H1 (cell line): ENCODE measurements at regions not wholly inside any gene's neighbourhood (a gene's known extent, or its start where the extent isn't known, plus 50 kb on each side); places are given as distances from the start of the nearest gene placed in this dataset.

ENCODE experiments used
- CTCF ChIA-PET: fragments of 300-600 bp; sonication (Branson Sonifier 250); formaldehyde crosslinking; loops from one replicate; lab custom pipeline; 2021; ENCODE audit not compliant: partially characterized antibody; lab: Charles Lee
- POLR2A ChIA-PET: fragments of 300-600 bp; sonication (Branson Sonifier 250); formaldehyde crosslinking; loops from one replicate; lab custom pipeline; 2021; ENCODE audit warnings: inconsistent platforms; ENCODE audit not compliant: partially characterized antibody; lab: Charles Lee
- DNase-seq, 2 experiments: peaks; one replicate each; pipeline versions ENCODE4 v3.0.0 to v3.0.0-alpha.2; 2010 to 2022; ENCODE audit warnings: low spot score in 2 of 2, low read depth in 1 of 2, mixed read lengths in 1 of 2
- FAIRE-seq: peaks from 2 replicates; lab custom pipeline; 2011; peaks lifted over from hg19 to GRCh38; lab: Jason Lieb, UNC
- H2AFZ ChIP-seq: 2 replicates; pipeline ENCODE4 v1.8.1; 2012; ENCODE audit warnings: low read length, inconsistent platforms
- H2AK5ac ChIP-seq: 2 replicates; pipeline ENCODE4 v1.6.1; 2013; ENCODE audit warnings: low read depth, low read length
- H2BK120ac ChIP-seq: replicated peaks from 2 replicates; pipeline ENCODE3; 2013; ENCODE audit warnings: low read depth, low read length, inconsistent platforms
- H2BK12ac ChIP-seq: 2 replicates; pipeline ENCODE4 v1.6.1; 2013; ENCODE audit warnings: low read depth, low read length
- H2BK15ac ChIP-seq: 2 replicates; pipeline ENCODE4 v1.6.1; 2013; ENCODE audit warnings: low read length
- H2BK20ac ChIP-seq: 2 replicates; pipeline ENCODE4 v1.6.1; 2013; ENCODE audit warnings: low read length
- H2BK5ac ChIP-seq: 2 replicates; pipeline ENCODE4 v1.6.1; 2013; ENCODE audit warnings: low read depth, low read length
- H3K14ac ChIP-seq: 2 replicates; pipeline ENCODE4 v1.6.1; 2013; ENCODE audit warnings: inconsistent platforms; ENCODE audit not compliant: insufficient read length
- H3K18ac ChIP-seq: 2 replicates; pipeline ENCODE4 v1.6.1; 2013; ENCODE audit warnings: low read length; ENCODE audit errors: extremely low read depth
- H3K23ac ChIP-seq: 2 replicates; pipeline ENCODE4 v1.6.1; 2013; ENCODE audit warnings: inconsistent platforms; ENCODE audit not compliant: insufficient read length
- H3K23me2 ChIP-seq: 2 replicates; pipeline ENCODE4 v1.6.1; 2013; ENCODE audit warnings: low read depth, low read length
- H3K27ac ChIP-seq: 2 replicates; pipeline ENCODE4 v1.6.1; 2011; ENCODE audit warnings: low read depth, low read length, inconsistent platforms
- H3K27me3 ChIP-seq, 4 experiments: replicated peaks in 1 of 4; 1 replicate in 1 of 4; 2 replicates in 3 of 4; pipeline versions ENCODE4 v1.6.1 to v1.8.1; 2011 to 2013; ENCODE audit warnings: low read length in 3 of 4, mild to moderate bottlenecking in 3 of 4, inconsistent platforms in 2 of 4, mixed read lengths in 2 of 4, moderate library complexity in 1 of 4; ENCODE audit not compliant: control insufficient read depth in 3 of 4, insufficient read depth in 3 of 4; ENCODE audit errors: extremely low read depth in 1 of 4
- H3K36me3 ChIP-seq, 4 experiments: 2 replicates each; pipeline versions ENCODE4 v1.6.1 to v1.8.1; 2011 to 2013; ENCODE audit warnings: mild to moderate bottlenecking in 4 of 4, low read length in 3 of 4, moderate library complexity in 2 of 4, control low read depth in 1 of 4, inconsistent platforms in 1 of 4; ENCODE audit not compliant: insufficient read depth in 4 of 4, control insufficient read depth in 2 of 4
- H3K4ac ChIP-seq: replicated peaks from 2 replicates; pipeline ENCODE3; 2013; ENCODE audit warnings: low read length, low read depth, mixed read lengths, inconsistent platforms; ENCODE audit not compliant: insufficient read length
- H3K4me1 ChIP-seq, 4 experiments: replicated peaks in 1 of 4; 1 replicate in 1 of 4; 2 replicates in 3 of 4; pipeline versions ENCODE4 v1.6.1 to v1.8.1; 2011 to 2013; ENCODE audit warnings: low read length in 3 of 4, inconsistent platforms in 2 of 4, mixed read lengths in 1 of 4; ENCODE audit not compliant: insufficient read depth in 4 of 4, control insufficient read depth in 3 of 4
- H3K4me2 ChIP-seq, 2 experiments: 2 replicates each; pipeline versions ENCODE4 v1.6.1 to v1.8.1; 2011 to 2013; ENCODE audit warnings: low read depth in 2 of 2, low read length in 2 of 2, control low read depth in 1 of 2, inconsistent platforms in 1 of 2, mild to moderate bottlenecking in 1 of 2; ENCODE audit not compliant: insufficient read depth in 1 of 2
- H3K4me3 ChIP-seq, 4 experiments: fragments of 200-600, 300-600 bp in 1 of 4; sonication (generic), shearing (Covaris generic), sonication (Bioruptor Twin) in 1 of 4; 2 replicates each; pipeline versions ENCODE4 v1.5.1 to v1.8.1; 2011 to 2016; ENCODE audit warnings: low read length in 4 of 4, low read depth in 3 of 4, control low read depth in 2 of 4, inconsistent platforms in 2 of 4, mild to moderate bottlenecking in 2 of 4, mixed read lengths in 1 of 4, moderate library complexity in 1 of 4; ENCODE audit not compliant: insufficient read depth in 2 of 4; ENCODE audit errors: extremely low read depth in 1 of 4
- H3K56ac ChIP-seq: replicated peaks from 2 replicates; pipeline ENCODE3; 2013; ENCODE audit warnings: low read depth, mild to moderate bottlenecking, mixed read lengths, low read length, inconsistent platforms; ENCODE audit not compliant: insufficient read length
- H3K79me1 ChIP-seq: 2 replicates; pipeline ENCODE4 v1.6.1; 2013; ENCODE audit warnings: low read depth, low read length, control low read depth
- H3K79me2 ChIP-seq, 2 experiments: 2 replicates each; pipeline versions ENCODE4 v1.6.1 to v1.8.1; 2012 to 2013; ENCODE audit warnings: low read length in 2 of 2, mild to moderate bottlenecking in 2 of 2, inconsistent platforms in 1 of 2; ENCODE audit not compliant: insufficient read depth in 2 of 2, control insufficient read depth in 1 of 2
- H3K9ac ChIP-seq, 4 experiments: replicated peaks in 1 of 4; 1 replicate in 1 of 4; 2 replicates in 3 of 4; pipeline versions ENCODE4 v1.6.1 to v1.8.1; 2011 to 2013; ENCODE audit warnings: low read depth in 3 of 4, low read length in 3 of 4, control low read depth in 2 of 4, mild to moderate bottlenecking in 2 of 4, moderate library complexity in 2 of 4, inconsistent platforms in 1 of 4; ENCODE audit errors: extremely low read depth in 1 of 4
- H3K9me3 ChIP-seq, 2 experiments: 2 replicates each; pipeline versions ENCODE4 v1.6.1 to v1.8.1; 2012 to 2013; ENCODE audit warnings: mild to moderate bottlenecking in 2 of 2, moderate library complexity in 2 of 2, control low read depth in 1 of 2, inconsistent platforms in 1 of 2, low read depth in 1 of 2, low read length in 1 of 2, mixed read lengths in 1 of 2; ENCODE audit not compliant: insufficient read depth in 2 of 2
- H4K20me1 ChIP-seq, 2 experiments: replicated peaks in 1 of 2; 2 replicates each; pipeline versions ENCODE3 to v1.8.1; 2011 to 2013; ENCODE audit warnings: inconsistent platforms in 2 of 2, low read length in 2 of 2, mild to moderate bottlenecking in 1 of 2; ENCODE audit not compliant: insufficient read depth in 2 of 2, control insufficient read depth in 1 of 2
- H4K5ac ChIP-seq: 2 replicates; pipeline ENCODE4 v1.6.1; 2013; ENCODE audit warnings: low read length, low read depth, mixed read lengths, inconsistent platforms; ENCODE audit not compliant: insufficient read length
- H4K8ac ChIP-seq: 2 replicates; pipeline ENCODE4 v1.8.0; 2013; ENCODE audit warnings: mild to moderate bottlenecking, moderate library complexity, low read length, inconsistent platforms; ENCODE audit not compliant: insufficient read depth; ENCODE audit errors: extremely low read depth
- H4K91ac ChIP-seq: replicated peaks from 2 replicates; pipeline ENCODE3; 2013; ENCODE audit warnings: low read length, mixed read lengths, inconsistent platforms; ENCODE audit not compliant: insufficient read length
- ASH2L ChIP-seq: fragments of 200-600, 300-600 bp; sonication (generic); IDR thresholded peaks from one replicate; pipeline ENCODE4 v1.7.1; 2017; ENCODE audit warnings: low read length
- ATF2 ChIP-seq: IDR thresholded peaks from 2 replicates; pipeline ENCODE4 v1.6.1; 2012; ENCODE audit warnings: low read length, inconsistent platforms
- BACH1 ChIP-seq: IDR thresholded peaks from 2 replicates; pipeline ENCODE4 v1.6.1; 2012; ENCODE audit warnings: low read length, improper control_type of control experiment
- CBX5 ChIP-seq: fragments of 300-800, 300-1000 bp; sonication (generic); IDR thresholded peaks from 2 replicates; pipeline ENCODE4 v1.7.1; 2016; ENCODE audit warnings: antibody characterized with exemption, low read length, low read depth
- CEBPB ChIP-seq: IDR thresholded peaks from 2 replicates; pipeline ENCODE4 v1.6.1; 2012; ENCODE audit warnings: low read depth, low read length
- HDAC2 ChIP-seq, 2 experiments: fragments of 300-600 bp in 1 of 2; sonication (generic) in 1 of 2; IDR thresholded peaks; 2 replicates each; pipeline ENCODE4 v1.6.1; 2011 to 2012; ENCODE audit warnings: low read depth in 2 of 2, low read length in 2 of 2, mild to moderate bottlenecking in 2 of 2, moderate library complexity in 2 of 2, borderline replicate concordance in 1 of 2, inconsistent platforms in 1 of 2
- HDAC6 ChIP-seq: IDR thresholded peaks from one replicate; pipeline ENCODE4 v1.7.1; 2012; ENCODE audit warnings: low read depth, mild to moderate bottlenecking, inconsistent platforms, low read length, moderate library complexity
- KDM1A ChIP-seq: fragments of 200-600, 300-600 bp; sonication (generic); IDR thresholded peaks from 2 replicates; pipeline ENCODE4 v1.7.1; 2016; ENCODE audit warnings: mild to moderate bottlenecking, low read length, borderline replicate concordance
- POLR2A ChIP-seq, 2 experiments: IDR thresholded peaks; 1 replicate in 1 of 2; 2 replicates in 1 of 2; pipeline ENCODE4 v1.6.1; 2011; ENCODE audit warnings: low read depth in 2 of 2, low read length in 2 of 2, mild to moderate bottlenecking in 2 of 2; ENCODE audit errors: control extremely low read depth in 1 of 2
- POLR2AphosphoS5 ChIP-seq: IDR thresholded peaks from 2 replicates; pipeline ENCODE4 v1.6.1; 2011; ENCODE audit warnings: low read depth, low read length
- RFX5 ChIP-seq: IDR thresholded peaks from 2 replicates; pipeline ENCODE4 v1.6.1; 2011; ENCODE audit warnings: low read depth, low read length, improper control_type of control experiment, borderline replicate concordance
- SP4 ChIP-seq: IDR thresholded peaks from 2 replicates; pipeline ENCODE4 v1.6.1; 2012; ENCODE audit warnings: low read length, inconsistent platforms
- SRF ChIP-seq: IDR thresholded peaks from 2 replicates; pipeline ENCODE4 v1.6.1; 2011; ENCODE audit warnings: mild to moderate bottlenecking, low read depth, low read length, moderate library complexity
- YY1 ChIP-seq: IDR thresholded peaks from 2 replicates; pipeline ENCODE4 v1.6.1; 2011; ENCODE audit warnings: low read depth, mild to moderate bottlenecking, low read length
- WGBS, 2 experiments: shearing (Covaris generic) in 1 of 2; methylation state at CpG; one replicate each; pipeline versions ENCODE4 v1.1.6 to v1.1.7; 2013 to 2015; ENCODE audit warnings: low lambda C conversion rate in 2 of 2, mixed read lengths in 2 of 2, inconsistent platforms in 1 of 2, low coverage in 1 of 2, missing lambda C conversion rate in 1 of 2; ENCODE audit not compliant: insufficient replicate concordance in 2 of 2, insufficient coverage in 1 of 2, insufficient read length in 1 of 2; ENCODE audit errors: extremely low coverage in 1 of 2, missing lambda C conversion rate in 1 of 2; 5-methylcytosine and 5-hydroxymethylcytosine counted together

GRCh38 chr12:92557422-92557724, 145.4 kb upstream of the PLEKHG7 start:
- H2BK15ac ChIP-seq, result no peak overlapping the region
- POLR2A ChIA-PET, result no interaction called here
- H3K14ac ChIP-seq, result no peak overlapping the region
- H3K23ac ChIP-seq, result no peak overlapping the region
- no peaks in the 10 kb centered on the region for H3K79me2 ChIP-seq
- H2AFZ ChIP-seq, result no peak overlapping the region
- no peak overlapping the region for H2AK5ac ChIP-seq
- H3K36me3 ChIP-seq, result no peaks in the 10 kb centered on the region
- DNase-seq, result no peak
- H3K4me1 ChIP-seq, result peaks cover 0 to 5% (median 0%) of the 10 kb centered on the region in 4 experiments; a peak in 1 of 7 replicates
- H4K20me1 ChIP-seq, result no peaks in the 10 kb centered on the region
- no peaks in the 10 kb centered on the region for H3K9me3 ChIP-seq
- FAIRE-seq, result no peak
- no peaks in the 10 kb centered on the region for H3K79me1 ChIP-seq
- H3K9ac ChIP-seq, result no peak overlapping the region
- CTCF ChIA-PET, result interaction anchor here (0.6 to 1.7 kb wide), 2 partner anchors 12 to 56 kb away, joined by 3 to 11 read pairs; no protein-coding TSS in a partner anchor
- H3K4me2 ChIP-seq, result no peak overlapping the region
- no peak overlapping the region for H3K4me3 ChIP-seq
- no peak overlapping the region for H3K56ac ChIP-seq
- no peak overlapping the region for H2BK5ac ChIP-seq
- H4K91ac ChIP-seq, result no peak overlapping the region
- H2BK12ac ChIP-seq, result no peak overlapping the region
- H3K27ac ChIP-seq, result no peak overlapping the region
- WGBS, 2 experiments, result 88% methylated on average over 2 of the region's 2 CpGs; no CpG with 5 or more reads in 1 of the 2 experiments
- H3K4ac ChIP-seq, result no peak overlapping the region
- no peak overlapping the region for H3K18ac ChIP-seq
- no peak overlapping the region for H4K5ac ChIP-seq
- H2BK20ac ChIP-seq, result no peak overlapping the region
- no peak overlapping the region for H2BK120ac ChIP-seq
- no peaks in the 10 kb centered on the region for H3K27me3 ChIP-seq
- no peak overlapping the region for H4K8ac ChIP-seq
- no peaks in the 10 kb centered on the region; the same call in 1 of the 2 replicates for H3K23me2 ChIP-seq
- no peak for TF ChIP-seq SRF
- TF ChIP-seq RFX5, result no peak
- no peak for TF ChIP-seq HDAC2 (IDR thresholded peaks at IDR 0.05; ENCODE audit: borderline replicate concordance in 1 of 2, low read depth in 2 of 2, low read length in 2 of 2)
- TF ChIP-seq ASH2L, result no peak
- no peak for TF ChIP-seq HDAC6
- no peak for TF ChIP-seq POLR2AphosphoS5
- TF ChIP-seq YY1, result no peak
- TF ChIP-seq CEBPB, result no peak
- no peak for TF ChIP-seq POLR2A (IDR thresholded peaks at IDR 0.05; ENCODE audit: control extremely low read depth in 1 of 2, low read depth in 2 of 2, low read length in 2 of 2)
- TF ChIP-seq BACH1, result no peak
- TF ChIP-seq CBX5, result no peak
- TF ChIP-seq SP4, result no peak
- TF ChIP-seq KDM1A, result no peak
- TF ChIP-seq ATF2, result no peak
